T-helper 2 cell treated with Interferon-gamma antibody and Interleukin-4, amounts not matched to agents 5 μg/mL and 100 μg/mL, for 36 hours (primary cell): ENCODE measurements at regions not wholly inside any gene's neighbourhood (a gene's known extent, or its start where the extent isn't known, plus 50 kb on each side); places are given as distances from the start of the nearest gene placed in this dataset.

Experiments used
- DNase-seq: peaks from one replicate; pipeline ENCODE4 v3.0.0; 2021; ENCODE audit warnings: low spot score
- H3K27ac Mint-ChIP-seq: one replicate; pipeline ENCODE4 v1.8.0; 2021; ENCODE audit warnings: mild to moderate bottlenecking, mixed read lengths
- H3K27me3 Mint-ChIP-seq: one replicate; pipeline ENCODE4 v1.8.0; 2021; ENCODE audit warnings: low read depth, mixed read lengths
- H3K36me3 Mint-ChIP-seq: one replicate; pipeline ENCODE4 v1.8.0; 2021; ENCODE audit warnings: low read depth, mixed read lengths
- H3K4me1 Mint-ChIP-seq: one replicate; pipeline ENCODE4 v1.8.0; 2021; ENCODE audit warnings: low read depth, mixed read lengths
- H3K4me3 Mint-ChIP-seq: one replicate; pipeline ENCODE4 v1.8.0; 2022; ENCODE audit warnings: mild to moderate bottlenecking, moderate library complexity, mixed read lengths
- H3K9me3 Mint-ChIP-seq: one replicate; pipeline ENCODE4 v1.8.0; 2021; ENCODE audit warnings: mixed read lengths

DNA sequence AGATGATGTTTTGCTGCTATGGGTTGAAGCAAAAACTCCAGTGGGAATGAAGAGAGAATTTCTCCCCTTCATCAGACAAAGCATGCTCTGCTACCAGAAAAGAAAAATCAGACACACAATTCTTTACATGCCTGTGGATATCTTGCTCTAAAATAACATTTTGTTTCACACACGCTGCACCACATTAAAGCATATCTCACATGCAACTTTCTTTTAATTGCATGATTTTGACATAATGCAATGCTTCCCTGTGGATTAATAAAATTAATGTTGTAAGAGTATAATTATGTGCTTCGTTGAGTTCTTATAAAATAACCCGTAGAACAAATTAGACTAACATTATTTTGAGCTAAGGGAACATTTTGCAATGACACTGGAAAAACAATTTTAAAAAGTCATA lies 2230.7 kb downstream of the PCDH7 start:
- no peak overlapping the region for H3K27ac Mint-ChIP-seq
- H3K27me3 Mint-ChIP-seq, result no peaks in the 10 kb centered on the region
- H3K36me3 Mint-ChIP-seq, result no peaks in the 10 kb centered on the region
- peaks cover 50% of the 10 kb centered on the region for H3K9me3 Mint-ChIP-seq
- no peak for DNase-seq
- no peak overlapping the region for H3K4me3 Mint-ChIP-seq
- H3K4me1 Mint-ChIP-seq, result no peaks in the 10 kb centered on the region

DNA sequence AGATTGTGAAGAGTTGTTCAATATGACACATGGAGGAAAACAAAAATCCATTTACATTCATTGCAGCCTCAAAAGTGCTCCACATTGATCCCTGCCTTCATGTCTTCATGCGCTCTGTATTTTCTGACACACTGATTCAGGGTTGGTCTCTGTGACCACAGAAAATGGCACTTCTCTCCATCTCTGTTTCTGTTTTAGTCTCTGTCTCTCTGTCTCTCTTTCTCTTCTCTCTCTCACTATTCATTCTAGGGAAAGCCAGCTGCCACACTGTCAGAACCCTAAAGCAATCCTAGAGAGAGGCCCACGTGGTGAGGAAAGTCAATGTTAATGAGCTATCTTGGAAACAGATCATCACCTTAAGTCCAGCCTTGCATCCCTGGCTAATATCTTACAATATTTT lies 2238.4 kb downstream of the PCDH7 start:
- Mint-ChIP-seq H3K9me3 (peaks cover 18% of the 10 kb centered on the region), H3K4me3 (no peak overlapping the region), H3K4me1 (no peaks in the 10 kb centered on the region), H3K36me3 (no peaks in the 10 kb centered on the region), H3K27ac (no peak overlapping the region), H3K27me3 (no peaks in the 10 kb centered on the region)
- DNase-seq, result no peak

DNA sequence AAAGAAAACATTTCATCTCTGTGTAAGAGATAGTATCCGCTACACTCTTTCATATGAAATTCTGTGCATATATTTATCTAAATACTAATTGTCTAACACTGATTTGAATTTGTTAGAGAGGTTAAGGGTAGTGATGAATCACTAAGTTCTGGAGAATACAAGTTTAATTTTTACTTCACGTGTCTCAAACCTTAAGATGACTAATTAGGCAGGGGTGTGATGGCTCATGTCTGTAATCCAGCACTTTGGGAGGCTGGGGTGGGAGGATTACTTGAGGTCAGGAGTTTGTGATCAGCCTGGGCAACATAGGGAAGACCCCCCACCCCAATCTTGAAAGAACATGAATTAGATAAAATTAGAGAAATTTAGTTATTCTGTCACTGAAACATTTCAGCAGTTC lies 2241.9 kb downstream of the PCDH7 start:
- DNase-seq, result no peak
- Mint-ChIP-seq H3K27me3 (no peaks in the 10 kb centered on the region), H3K27ac (no peak overlapping the region), H3K4me1 (no peaks in the 10 kb centered on the region), H3K36me3 (no peaks in the 10 kb centered on the region), H3K9me3 (peaks cover 24% of the 10 kb centered on the region), H3K4me3 (no peak overlapping the region)

DNA sequence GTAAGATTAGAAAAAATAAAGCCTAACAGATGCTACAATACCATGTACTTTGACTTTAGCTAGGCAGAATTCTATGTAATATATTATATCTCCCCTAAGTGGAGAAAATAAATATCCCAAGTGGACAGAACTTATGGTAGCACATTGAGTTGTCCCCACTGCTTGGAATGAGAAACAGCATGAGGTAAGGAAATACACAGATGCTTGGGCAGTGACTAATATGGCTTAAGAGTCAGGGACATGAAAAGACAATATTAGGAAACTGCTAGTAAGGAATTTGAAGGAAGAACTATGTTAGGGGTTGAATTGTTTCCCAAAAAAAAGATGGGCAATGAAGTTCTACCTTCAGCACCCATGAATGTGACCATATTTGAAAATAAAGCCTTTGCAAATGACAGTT lies 2265.1 kb downstream of the PCDH7 start:
- Mint-ChIP-seq H3K36me3 (no peaks in the 10 kb centered on the region), H3K4me1 (no peaks in the 10 kb centered on the region), H3K4me3 (no peak overlapping the region), H3K27ac (no peak overlapping the region), H3K27me3 (no peaks in the 10 kb centered on the region), H3K9me3 (peaks cover 55% of the 10 kb centered on the region)
- no peak for DNase-seq

DNA sequence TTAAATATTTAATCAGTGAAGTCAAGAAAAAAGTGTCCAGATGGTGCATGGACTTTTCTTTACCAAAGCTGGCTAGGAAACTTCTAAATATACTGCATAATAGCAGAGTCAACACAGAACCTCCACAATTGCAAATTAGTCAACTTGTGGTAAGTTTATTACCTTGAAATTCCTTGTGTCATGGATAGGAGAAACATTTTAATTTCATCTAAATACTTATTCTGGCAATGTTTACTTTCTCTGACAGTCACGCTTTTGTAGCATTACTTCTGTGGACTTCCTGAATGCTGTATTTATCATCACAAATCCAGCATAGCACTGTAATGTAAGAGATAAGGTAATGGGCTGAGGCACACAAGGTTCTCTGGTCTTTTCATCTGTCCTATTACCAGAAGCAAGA lies 2266.1 kb downstream of the PCDH7 start:
- Mint-ChIP-seq H3K36me3 (no peaks in the 10 kb centered on the region), H3K4me3 (no peak overlapping the region), H3K27ac (no peak overlapping the region), H3K27me3 (no peaks in the 10 kb centered on the region), H3K9me3 (peaks cover 50% of the 10 kb centered on the region), H3K4me1 (no peaks in the 10 kb centered on the region)
- no peak for DNase-seq

DNA sequence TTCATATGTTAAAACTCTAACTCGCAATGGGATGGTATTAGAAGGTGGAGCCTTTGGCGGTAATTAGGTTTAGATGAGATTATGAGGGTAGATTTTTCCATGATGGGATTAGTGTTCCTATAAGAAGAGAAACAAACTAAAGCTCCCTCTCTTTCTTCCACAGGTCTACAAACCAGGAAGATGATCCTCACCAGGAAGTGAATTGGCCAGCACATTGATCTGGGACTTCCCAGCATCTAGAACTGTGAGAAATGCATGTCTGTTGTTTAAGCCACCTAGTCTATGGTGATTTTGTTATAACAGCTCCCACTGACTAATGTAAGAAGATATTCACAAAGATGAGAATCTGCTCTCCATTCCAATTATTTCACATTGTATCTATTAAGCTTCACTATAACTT lies 2266.9 kb downstream of the PCDH7 start:
- Mint-ChIP-seq H3K9me3 (peaks cover 41% of the 10 kb centered on the region), H3K4me3 (no peak overlapping the region), H3K36me3 (no peaks in the 10 kb centered on the region), H3K27ac (no peak overlapping the region), H3K27me3 (no peaks in the 10 kb centered on the region), H3K4me1 (no peaks in the 10 kb centered on the region)
- no peak for DNase-seq

DNA sequence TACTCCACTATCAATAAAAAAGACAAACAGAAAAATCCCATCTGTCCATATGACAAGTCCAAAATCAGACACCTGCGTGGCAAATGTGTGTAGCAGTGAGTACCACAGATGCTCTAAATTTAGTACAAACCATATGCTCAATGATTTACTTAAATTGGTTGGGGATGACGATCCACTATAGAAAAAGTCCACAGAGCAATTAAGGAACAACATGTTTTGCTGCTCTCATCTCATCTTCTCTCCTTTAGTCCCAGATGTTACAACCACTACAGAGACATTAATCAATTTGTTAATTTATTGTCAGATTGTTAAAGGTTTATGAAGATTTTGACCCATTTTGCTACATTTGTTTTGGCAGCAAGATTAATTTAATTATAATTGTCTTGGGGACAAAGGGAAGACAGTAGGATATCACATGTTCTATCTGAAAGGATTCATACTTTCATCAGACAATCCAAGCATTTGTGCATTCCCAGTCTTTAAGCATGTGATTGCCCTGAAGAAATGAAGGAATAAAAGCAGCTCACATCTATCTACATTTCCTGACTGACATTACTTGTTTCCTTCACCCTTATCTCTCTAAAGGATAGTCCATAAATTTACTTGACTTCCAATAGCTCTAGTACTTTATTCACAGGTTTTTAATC lies 2268.1 kb downstream of the PCDH7 start:
- DNase-seq, result no peak
- Mint-ChIP-seq H3K9me3 (peaks cover 31% of the 10 kb centered on the region), H3K27me3 (no peaks in the 10 kb centered on the region), H3K27ac (no peak overlapping the region), H3K4me3 (no peak overlapping the region), H3K4me1 (no peaks in the 10 kb centered on the region), H3K36me3 (no peaks in the 10 kb centered on the region)

DNA sequence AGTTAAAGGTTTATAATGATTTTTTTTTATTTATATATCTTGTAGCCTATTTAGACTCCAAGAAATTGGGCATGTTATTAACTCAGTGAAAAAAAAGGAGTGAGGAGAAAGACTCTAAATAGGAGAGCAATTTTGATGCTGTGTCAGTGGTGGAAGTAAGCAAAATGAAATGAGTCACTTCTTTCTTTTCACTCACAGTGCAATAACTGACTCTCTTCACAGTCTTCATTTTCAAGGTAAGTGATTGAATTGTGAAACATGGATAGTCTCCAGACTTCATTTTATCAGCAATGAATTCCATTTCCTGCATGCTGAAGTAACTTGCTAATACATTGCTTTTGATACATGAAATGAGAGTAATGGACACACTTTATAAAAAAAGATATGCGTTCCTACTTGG lies 2271.5 kb downstream of the PCDH7 start:
- no peak for DNase-seq
- Mint-ChIP-seq H3K27ac (no peak overlapping the region), H3K4me3 (no peak overlapping the region), H3K36me3 (no peaks in the 10 kb centered on the region), H3K9me3 (peaks cover 31% of the 10 kb centered on the region), H3K27me3 (no peaks in the 10 kb centered on the region), H3K4me1 (no peaks in the 10 kb centered on the region)

DNA sequence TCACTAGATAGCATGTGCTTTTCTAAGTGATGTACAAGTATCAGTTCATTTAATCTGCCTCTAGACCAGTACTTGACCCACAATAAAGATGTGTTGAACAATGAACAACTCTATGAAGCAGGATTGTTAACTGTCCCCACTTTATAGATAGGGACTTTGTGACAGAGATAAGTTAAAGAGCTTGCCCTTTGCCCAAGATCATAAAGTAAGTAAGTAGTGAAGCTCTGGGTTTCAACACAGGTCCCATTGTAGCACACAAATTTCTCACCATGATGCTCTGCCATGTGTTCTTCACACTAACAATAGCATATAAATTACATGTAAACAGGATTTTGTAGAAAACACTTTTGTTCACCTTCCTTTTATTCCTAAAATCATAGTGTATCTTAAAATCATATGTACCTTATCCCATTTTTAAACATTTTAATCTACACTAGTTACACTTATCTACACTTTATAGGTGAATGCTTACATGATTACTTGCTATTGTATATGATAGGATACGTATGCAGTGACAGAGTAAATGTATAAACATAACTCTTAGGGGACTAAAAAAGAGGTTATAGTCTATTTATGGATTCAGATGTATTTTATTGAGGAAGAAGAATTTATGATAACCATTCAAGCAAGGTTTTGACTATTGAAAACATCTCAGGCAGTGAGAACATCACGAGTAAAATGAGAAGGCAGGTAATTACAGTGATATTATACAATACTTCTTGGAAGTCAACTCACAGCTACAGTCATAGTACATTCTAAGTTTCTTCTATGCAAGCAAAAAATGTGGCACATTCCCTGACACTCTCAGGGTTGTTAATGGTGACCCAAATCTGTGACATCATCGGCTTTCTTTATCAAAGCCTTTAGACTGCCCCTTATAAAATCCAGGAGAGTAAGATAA lies 2275.1 kb downstream of the PCDH7 start:
- H3K4me1 Mint-ChIP-seq, result no peaks in the 10 kb centered on the region
- H3K4me3 Mint-ChIP-seq, result no peak overlapping the region
- H3K9me3 Mint-ChIP-seq, result peaks cover 39% of the 10 kb centered on the region
- no peak for DNase-seq
- H3K36me3 Mint-ChIP-seq, result no peaks in the 10 kb centered on the region
- H3K27me3 Mint-ChIP-seq, result no peaks in the 10 kb centered on the region
- H3K27ac Mint-ChIP-seq, result no peak overlapping the region

DNA sequence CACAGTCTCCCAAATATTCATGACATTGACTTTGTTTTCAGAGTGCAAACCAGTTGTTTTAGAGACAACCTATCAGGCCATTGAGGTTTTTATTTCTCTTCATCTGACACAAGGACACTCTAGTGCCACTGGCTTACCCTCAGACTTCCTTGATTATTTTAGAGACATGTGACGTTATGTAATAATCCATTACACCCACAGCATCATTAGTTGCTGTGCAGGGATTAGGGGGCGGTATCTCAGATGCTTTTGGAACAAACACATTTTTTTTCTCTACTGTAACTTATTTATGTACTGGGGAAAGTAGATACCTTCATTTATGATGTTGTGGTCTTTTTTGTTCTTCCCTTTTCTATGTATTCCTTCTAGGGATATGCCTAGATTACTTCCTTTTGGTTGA lies 2293.1 kb downstream of the PCDH7 start:
- no peak overlapping the region for H3K4me3 Mint-ChIP-seq
- no peak overlapping the region for H3K27ac Mint-ChIP-seq
- H3K27me3 Mint-ChIP-seq, result no peaks in the 10 kb centered on the region
- no peaks in the 10 kb centered on the region for H3K4me1 Mint-ChIP-seq
- H3K9me3 Mint-ChIP-seq, result peaks cover 34% of the 10 kb centered on the region
- H3K36me3 Mint-ChIP-seq, result no peaks in the 10 kb centered on the region
- DNase-seq, result no peak

DNA sequence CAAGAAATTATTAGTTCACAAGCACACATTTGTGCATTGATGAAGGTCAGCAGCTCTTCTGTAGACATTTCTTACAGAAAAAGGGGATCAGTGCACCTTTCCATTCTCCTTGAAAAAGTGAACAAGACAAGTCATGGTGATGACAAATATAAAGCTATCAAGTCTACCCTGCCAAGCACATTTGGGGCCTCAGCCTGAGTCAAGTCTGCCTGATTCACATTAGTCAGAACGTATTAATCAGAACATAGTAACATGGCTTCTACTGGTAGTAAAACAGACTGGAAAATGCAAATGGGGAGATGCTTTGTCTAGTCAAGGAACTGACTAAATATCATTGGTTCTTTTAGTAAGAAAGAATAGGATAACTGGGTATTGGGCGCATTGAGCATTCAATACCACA lies 2305.1 kb downstream of the PCDH7 start:
- Mint-ChIP-seq H3K4me1 (no peaks in the 10 kb centered on the region), H3K27me3 (no peaks in the 10 kb centered on the region), H3K4me3 (no peak overlapping the region), H3K27ac (no peak overlapping the region), H3K36me3 (no peaks in the 10 kb centered on the region), H3K9me3 (peaks cover 12% of the 10 kb centered on the region)
- DNase-seq, result no peak

DNA sequence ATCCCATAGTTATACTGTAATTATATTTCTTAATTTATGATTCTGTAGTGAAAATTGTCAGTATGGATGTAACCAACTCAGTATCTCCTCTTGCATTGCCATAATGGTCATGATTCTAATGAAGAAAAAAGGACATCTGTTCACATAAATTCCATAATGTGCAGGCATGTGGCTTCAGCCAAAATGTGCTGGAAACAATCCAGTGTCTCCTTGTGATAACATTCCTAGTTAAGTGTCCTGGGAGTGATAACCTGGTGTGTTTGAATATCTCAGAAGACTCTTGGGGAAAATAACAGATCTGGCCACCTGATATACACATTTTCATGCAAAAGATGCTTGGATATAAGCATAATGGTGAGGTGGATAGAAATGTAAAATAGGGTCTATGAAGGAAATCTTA lies 2309.8 kb downstream of the PCDH7 start:
- Mint-ChIP-seq H3K4me1 (no peaks in the 10 kb centered on the region), H3K9me3 (peaks cover 16% of the 10 kb centered on the region), H3K27ac (no peak overlapping the region), H3K36me3 (no peaks in the 10 kb centered on the region), H3K27me3 (no peaks in the 10 kb centered on the region), H3K4me3 (no peak overlapping the region)
- DNase-seq, result no peak

DNA sequence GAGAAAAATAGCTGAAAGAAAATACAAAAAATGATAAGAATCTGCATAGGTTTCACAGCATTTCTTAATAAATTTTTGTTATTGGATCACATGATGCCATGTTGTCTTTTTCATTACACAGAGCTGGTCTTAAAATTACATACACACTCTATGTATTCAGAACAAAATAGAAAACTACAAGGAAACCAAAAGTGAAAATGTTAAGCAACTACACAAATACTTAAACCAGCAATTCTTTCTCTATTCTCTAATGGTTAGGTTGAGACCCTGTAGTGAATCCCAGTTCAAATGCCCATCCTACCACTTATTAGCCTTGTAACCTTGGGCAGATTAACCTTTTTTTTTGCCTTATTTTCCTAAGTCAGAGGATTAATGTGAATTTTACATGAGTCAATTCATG lies 2311.2 kb downstream of the PCDH7 start:
- no peaks in the 10 kb centered on the region for H3K36me3 Mint-ChIP-seq
- no peaks in the 10 kb centered on the region for H3K4me1 Mint-ChIP-seq
- H3K27ac Mint-ChIP-seq, result no peak overlapping the region

DNA sequence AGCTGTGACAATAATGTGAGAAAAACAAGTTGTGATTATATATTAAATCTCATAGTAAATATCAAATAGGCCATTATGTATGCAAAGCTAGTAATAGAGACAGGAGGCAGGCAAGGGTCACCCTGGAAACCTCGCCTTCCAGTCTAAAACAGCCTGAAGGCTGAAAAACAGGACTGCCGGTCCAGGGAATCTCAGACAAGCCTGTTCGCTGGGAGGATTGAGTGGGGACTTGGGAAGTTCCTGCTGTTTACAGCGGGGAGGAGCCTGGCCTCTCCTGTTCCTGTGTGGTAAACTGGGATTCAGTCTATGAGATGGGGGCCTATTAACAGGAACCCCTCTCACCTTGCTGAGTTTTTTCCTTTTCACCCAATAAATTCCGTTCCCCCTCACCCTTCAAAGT lies 2317.3 kb downstream of the PCDH7 start:
- Mint-ChIP-seq H3K4me3 (no peak overlapping the region), H3K27ac (no peak overlapping the region), H3K27me3 (no peaks in the 10 kb centered on the region), H3K4me1 (no peaks in the 10 kb centered on the region), H3K36me3 (no peaks in the 10 kb centered on the region), H3K9me3 (peaks cover 15% of the 10 kb centered on the region)
- no peak for DNase-seq

More for the DNA sequence above, 2311.2 kb downstream of the PCDH7 start:
- peaks cover 16% of the 10 kb centered on the region for H3K9me3 Mint-ChIP-seq
- no peak overlapping the region for H3K4me3 Mint-ChIP-seq
- no peak for DNase-seq
- no peaks in the 10 kb centered on the region for H3K27me3 Mint-ChIP-seq
